Body of pancreas (tissue), 4 donors: ENCODE measurements at regions not wholly inside any gene's neighbourhood (a gene's known extent, or its start where the extent isn't known, plus 50 kb on each side); places are given as distances from the start of the nearest gene placed in this dataset.

ENCODE experiments used
- ATAC-seq: fragments of 150-250 bp; one replicate; pipeline ENCODE4 v1.9.1; 2016
- DNase-seq, 4 donors: peaks; one replicate each; pipeline ENCODE4 v3.0.0-alpha.2; 2019
- H3K27ac ChIP-seq, 4 donors: fragments of 200-600 bp; sonication (generic); 1 replicate in 3 of 4; 2 replicates in 1 of 4; pipeline versions ENCODE4 v1.5.1 to v1.6.1; 2016 to 2019; ENCODE audit warnings: mild to moderate bottlenecking in 1 of 4, mixed read lengths in 1 of 4, moderate library complexity in 1 of 4
- H3K27me3 ChIP-seq, 2 donors: fragments of 200-600 bp; sonication (generic); one replicate each; pipeline ENCODE4 v1.6.0; 2016; ENCODE audit warnings: mild to moderate bottlenecking in 1 of 2
- H3K36me3 ChIP-seq, 2 donors: fragments of 200-600 bp; sonication (generic); replicated peaks in 1 of 2; 2 replicates each; pipeline ENCODE4 v1.5.1; 2016; ENCODE audit warnings: low read depth in 2 of 2; ENCODE audit not compliant: insufficient read depth in 1 of 2
- H3K4me1 ChIP-seq: fragments of 200-600 bp; sonication (generic); one replicate; pipeline ENCODE4 v1.6.0; 2016
- H3K4me3 ChIP-seq, 2 donors: fragments of 200-600 bp; sonication (generic); 1 replicate in 1 of 2; 2 replicates in 1 of 2; pipeline ENCODE4 v1.5.1; 2016 to 2019
- H3K9me3 ChIP-seq, 3 donors: fragments of 200-600 bp; sonication (generic); 1 replicate in 2 of 3; 2 replicates in 1 of 3; pipeline ENCODE4 v1.5.1; 2016
- CTCF ChIP-seq, 7 experiments: fragments of 450-650 bp in 4 of 7; fragments of 200-600 bp in 3 of 7; sonication (generic) in 3 of 7; IDR thresholded peaks; one replicate each; pipeline ENCODE4 v1.5.1; 2016 to 2019; ENCODE audit warnings: antibody characterized with exemption in 7 of 7
- POLR2A ChIP-seq, 3 donors: fragments of 450-650 bp; IDR thresholded peaks; one replicate each; pipeline ENCODE4 v1.6.1; 2016; ENCODE audit warnings: antibody characterized with exemption in 3 of 3, mild to moderate bottlenecking in 2 of 3
- WGBS, 2 donors: methylation state at CpG; one replicate each; pipeline ENCODE4 v1.1.5; 2017; 5-methylcytosine and 5-hydroxymethylcytosine counted together
- intact Hi-C: fragments of 100-400 bp; cut with DNase I; formaldehyde crosslinking; loops from one replicate; pipeline ENCODE4 v1.15.1; 2023

DNA sequence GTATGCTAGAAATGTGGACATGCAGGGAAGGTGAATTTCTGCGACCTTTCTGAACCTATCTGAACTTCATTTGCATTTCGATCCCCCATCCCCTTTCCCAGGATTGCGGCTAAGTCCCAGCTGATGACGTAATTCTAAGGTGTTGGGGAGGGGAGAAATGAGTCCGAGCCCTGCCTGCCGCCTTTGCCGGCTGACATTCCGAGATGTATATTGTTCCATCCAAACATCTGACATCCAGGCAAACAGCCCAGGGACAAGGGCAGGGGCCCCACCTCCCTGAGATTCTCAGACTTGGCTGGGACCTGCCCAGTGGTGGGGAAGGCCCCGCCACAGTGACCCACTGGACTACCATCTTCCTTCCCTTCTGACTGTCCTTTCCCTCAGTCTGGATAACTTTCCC, 494.6 kb downstream of the ENC1 start:
- no peaks in the 10 kb centered on the region for H3K9me3 ChIP-seq

GRCh38 chr5:74143721-74144330, 496.7 kb downstream of the ENC1 start:
- WGBS, 2 donors: 80 to 83% methylated on average over 16 of the region's 16 CpGs
- TF ChIP-seq POLR2A (IDR thresholded peaks at IDR 0.05) (no peak), CTCF (IDR thresholded peaks at IDR 0.05) (no peak)
- H3K27ac ChIP-seq: no peak overlapping the region
- H3K36me3 ChIP-seq: no peaks in the 10 kb centered on the region
- H3K4me3 ChIP-seq: no peak overlapping the region
- H3K9me3 ChIP-seq: no peaks in the 10 kb centered on the region
- no peak for DNase-seq
- intact Hi-C loops: no loop called here
- ATAC-seq: no peak
- H3K27me3 ChIP-seq: no peaks in the 10 kb centered on the region
- no peaks in the 10 kb centered on the region for H3K4me1 ChIP-seq

More for the DNA sequence above, 494.6 kb downstream of the ENC1 start:
- intact Hi-C loops: no loop called here
- ATAC-seq (no peak), DNase-seq (no peak)
- Histone ChIP-seq H3K36me3 (no peaks in the 10 kb centered on the region), H3K4me1 (peaks cover 5% of the 10 kb centered on the region), H3K27ac (no peak overlapping the region), H3K4me3 (no peak overlapping the region), H3K27me3 (no peaks in the 10 kb centered on the region)
- WGBS, 2 donors: 88 to 91% methylated on average over 9 of the region's 9 CpGs
- no peak for TF ChIP-seq POLR2A (IDR thresholded peaks at IDR 0.05)
- no peak for TF ChIP-seq CTCF (IDR thresholded peaks at IDR 0.05)

- Histone ChIP-seq H3K27ac (no peak overlapping the region), H3K9me3 (no peaks in the 10 kb centered on the region), H3K27me3 (no peaks in the 10 kb centered on the region), H3K4me3 (no peak overlapping the region), H3K4me1 (no peaks in the 10 kb centered on the region), H3K36me3 (no peaks in the 10 kb centered on the region)
- intact Hi-C loops: no loop called here
- WGBS, 2 donors: 77 to 80% methylated on average over 3 of the region's 3 CpGs
- DNase-seq (no peak), ATAC-seq (no peak)
- no peak for TF ChIP-seq POLR2A (IDR thresholded peaks at IDR 0.05)
- TF ChIP-seq CTCF (IDR thresholded peaks at IDR 0.05): no peak
These were observed 497.4 kb downstream of the ENC1 start for GRCh38 chr5:74143151-74143550.

DNA sequence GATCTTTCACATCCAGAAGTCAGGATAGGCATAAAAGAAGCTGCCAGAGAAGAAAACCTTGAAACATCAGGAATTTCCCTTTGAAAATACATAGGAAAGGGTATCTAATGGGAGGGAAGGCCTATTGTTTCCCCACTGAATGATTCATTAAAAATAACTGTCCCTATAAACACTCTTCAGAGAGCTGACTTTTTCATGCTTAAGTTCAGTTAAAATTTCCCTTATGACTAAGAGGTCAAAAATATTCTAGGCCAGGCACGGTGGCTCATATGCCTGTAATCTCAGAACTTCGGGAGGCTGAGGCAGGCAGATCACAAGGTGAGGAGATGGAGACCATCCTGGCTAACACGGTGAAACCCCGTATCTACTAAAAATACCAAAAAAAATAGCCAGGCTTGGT, 499.5 kb downstream of the ENC1 start:
- Histone ChIP-seq H3K27ac (no peak overlapping the region), H3K9me3 (no peaks in the 10 kb centered on the region), H3K36me3 (no peaks in the 10 kb centered on the region), H3K27me3 (no peaks in the 10 kb centered on the region), H3K4me3 (no peak overlapping the region), H3K4me1 (peaks cover 8% of the 10 kb centered on the region)
- WGBS, 2 donors: 85 to 91% methylated on average over 4 of the region's 4 CpGs
- TF ChIP-seq POLR2A (IDR thresholded peaks at IDR 0.05) (no peak), CTCF (IDR thresholded peaks at IDR 0.05) (no peak)
- intact Hi-C loops: no loop called here
- ATAC-seq (no peak), DNase-seq (no peak)

DNA sequence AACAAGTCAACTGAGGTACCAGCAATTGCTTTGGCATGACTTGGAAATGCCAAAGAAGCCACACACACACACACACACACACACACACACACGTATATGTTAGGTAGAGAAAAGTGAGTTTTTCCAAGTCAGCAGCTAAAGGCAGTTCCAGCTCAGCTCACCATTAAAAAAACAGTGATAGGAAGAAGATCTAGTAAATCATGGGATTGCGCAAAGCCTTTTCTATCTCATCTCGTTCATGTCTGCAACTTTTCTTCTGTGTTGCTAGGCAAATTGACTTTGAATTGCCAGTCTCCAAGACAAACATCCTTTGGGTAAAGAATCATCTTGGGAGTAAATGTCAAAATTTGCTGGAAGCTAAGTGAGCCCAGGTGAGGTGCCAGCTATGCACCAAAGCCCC, 500.1 kb downstream of the ENC1 start:
- no peak overlapping the region for H3K4me3 ChIP-seq
- ATAC-seq (no peak), DNase-seq (no peak)
- TF ChIP-seq CTCF (IDR thresholded peaks at IDR 0.05) (no peak), POLR2A (IDR thresholded peaks at IDR 0.05) (no peak)
- 63 to 77% methylated on average over 3 of the region's 3 CpGs for WGBS, 2 donors
- no peak overlapping the region for H3K27ac ChIP-seq
- intact Hi-C loops: no loop called here
- no peaks in the 10 kb centered on the region for H3K36me3 ChIP-seq
- H3K9me3 ChIP-seq: no peaks in the 10 kb centered on the region
- peaks cover 9% of the 10 kb centered on the region for H3K4me1 ChIP-seq
- no peaks in the 10 kb centered on the region for H3K27me3 ChIP-seq
